ENCODE measurements at regions not wholly inside any gene's neighbourhood (a gene's known extent, or its start where the extent isn't known, plus 50 kb on each side); places are given as distances from the start of the nearest gene placed in this dataset.
"Not testable (repeated sequence)": the region's sequence is repeated elsewhere in the genome, so short reads cannot be mapped to it uniquely, and the experiment has no call there.

GRCh38 chr2:10196948-10197696, 74.6 kb downstream of the RRM2 start:
- no peak for TF ChIP-seq BACH2 (CRISPR knock-in tag; IDR thresholded peaks at IDR 0.05; ENCODE audit: borderline replicate concordance)
- TF ChIP-seq, protein P1, sequence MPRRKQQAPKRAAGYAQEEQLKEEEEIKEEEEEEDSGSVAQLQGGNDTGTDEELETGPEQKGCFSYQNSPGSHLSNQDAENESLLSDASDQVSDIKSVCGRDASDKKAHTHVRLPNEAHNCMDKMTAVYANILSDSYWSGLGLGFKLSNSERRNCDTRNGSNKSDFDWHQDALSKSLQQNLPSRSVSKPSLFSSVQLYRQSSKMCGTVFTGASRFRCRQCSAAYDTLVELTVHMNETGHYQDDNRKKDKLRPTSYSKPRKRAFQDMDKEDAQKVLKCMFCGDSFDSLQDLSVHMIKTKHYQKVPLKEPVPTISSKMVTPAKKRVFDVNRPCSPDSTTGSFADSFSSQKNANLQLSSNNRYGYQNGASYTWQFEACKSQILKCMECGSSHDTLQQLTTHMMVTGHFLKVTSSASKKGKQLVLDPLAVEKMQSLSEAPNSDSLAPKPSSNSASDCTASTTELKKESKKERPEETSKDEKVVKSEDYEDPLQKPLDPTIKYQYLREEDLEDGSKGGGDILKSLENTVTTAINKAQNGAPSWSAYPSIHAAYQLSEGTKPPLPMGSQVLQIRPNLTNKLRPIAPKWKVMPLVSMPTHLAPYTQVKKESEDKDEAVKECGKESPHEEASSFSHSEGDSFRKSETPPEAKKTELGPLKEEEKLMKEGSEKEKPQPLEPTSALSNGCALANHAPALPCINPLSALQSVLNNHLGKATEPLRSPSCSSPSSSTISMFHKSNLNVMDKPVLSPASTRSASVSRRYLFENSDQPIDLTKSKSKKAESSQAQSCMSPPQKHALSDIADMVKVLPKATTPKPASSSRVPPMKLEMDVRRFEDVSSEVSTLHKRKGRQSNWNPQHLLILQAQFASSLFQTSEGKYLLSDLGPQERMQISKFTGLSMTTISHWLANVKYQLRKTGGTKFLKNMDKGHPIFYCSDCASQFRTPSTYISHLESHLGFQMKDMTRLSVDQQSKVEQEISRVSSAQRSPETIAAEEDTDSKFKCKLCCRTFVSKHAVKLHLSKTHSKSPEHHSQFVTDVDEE (CRISPR knock-in tag; IDR thresholded peaks at IDR 0.05), result no peak
- TF ChIP-seq SNAI2 (CRISPR knock-in tag; IDR thresholded peaks at IDR 0.05), result no peak
- TF ChIP-seq CSRNP3 (CRISPR knock-in tag; IDR thresholded peaks at IDR 0.05), result no peak
- TF ChIP-seq ZNF565 (CRISPR knock-in tag; conservative IDR thresholded peaks at IDR 0.05; ENCODE audit: low read depth), result no peak
- no peak for TF ChIP-seq ZNF70 (CRISPR knock-in tag; IDR thresholded peaks at IDR 0.05)
- no peak for TF ChIP-seq TCF4 (CRISPR knock-in tag; IDR thresholded peaks at IDR 0.05; ENCODE audit: borderline replicate concordance)
- no peak for TF ChIP-seq ZFP30 (CRISPR knock-in tag; IDR thresholded peaks at IDR 0.05)
- no peak for TF ChIP-seq ZNF8 (CRISPR knock-in tag; IDR thresholded peaks at IDR 0.05)
- no peak for TF ChIP-seq RARB (CRISPR knock-in tag; IDR thresholded peaks at IDR 0.05)
- TF ChIP-seq ISL1 (CRISPR knock-in tag; IDR thresholded peaks at IDR 0.05), result no peak
- no peak for ATAC-seq

DNA sequence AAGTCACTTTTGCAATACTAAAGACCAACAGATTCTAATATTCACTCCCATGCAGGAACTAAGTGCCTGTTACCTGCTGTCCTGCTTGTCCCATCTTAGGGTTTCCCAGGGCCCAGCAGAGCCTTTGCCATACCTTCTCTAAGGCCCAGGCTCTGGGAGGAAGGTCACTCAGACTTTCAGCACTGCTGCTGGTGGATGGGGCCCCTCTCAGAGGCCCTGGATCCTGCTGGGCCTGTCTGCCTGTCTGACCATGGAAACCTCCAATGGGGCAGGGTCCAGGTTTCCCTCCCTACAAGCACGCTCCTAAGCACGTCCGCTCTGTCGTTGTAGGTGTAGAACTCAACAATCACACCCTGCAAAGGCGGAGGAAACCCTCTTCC, 75.1 kb downstream of the RRM2 start:
- no peak for ATAC-seq
- TF ChIP-seq GLIS3 (CRISPR knock-in tag; IDR thresholded peaks at IDR 0.05) (no peak), TOX (CRISPR knock-in tag; IDR thresholded peaks at IDR 0.05; ENCODE audit: borderline replicate concordance) (no peak), ZNF70 (CRISPR knock-in tag; IDR thresholded peaks at IDR 0.05) (no peak), CSDC2 (CRISPR knock-in tag; IDR thresholded peaks at IDR 0.05) (no peak), ZC3H10 (CRISPR knock-in tag; IDR thresholded peaks at IDR 0.05) (no peak), ZNF8 (CRISPR knock-in tag; IDR thresholded peaks at IDR 0.05) (no peak), OSR1 (CRISPR knock-in tag; IDR thresholded peaks at IDR 0.05) (no peak)
- TF ChIP-seq, protein P1 (CRISPR knock-in tag; IDR thresholded peaks at IDR 0.05), result no peak

- ATAC-seq, result not testable (repeated sequence)
These were observed 75.9 kb downstream of the RRM2 start for GRCh38 chr2:10198482-10198881.

DNA sequence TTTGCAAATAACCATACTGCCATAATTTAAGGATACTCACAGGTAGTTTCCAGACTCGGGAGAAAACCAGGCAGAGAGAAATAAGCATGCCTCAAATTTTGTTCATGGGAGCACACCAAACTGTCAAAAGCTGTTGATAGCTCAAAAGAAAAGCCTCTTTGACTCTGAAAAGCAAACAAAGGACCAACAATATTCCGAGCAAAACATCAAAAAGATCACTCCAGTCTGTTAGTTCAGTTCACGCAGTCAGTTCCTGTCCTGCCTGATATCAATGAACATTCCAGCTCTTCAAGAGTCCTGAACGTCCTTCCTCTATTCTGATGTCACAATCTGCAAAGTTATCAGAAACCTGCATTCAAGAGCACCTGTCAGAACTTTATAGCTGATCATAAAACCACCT, 78.7 kb downstream of the RRM2 start:
- no peak for ATAC-seq
- TF ChIP-seq BACH2 (CRISPR knock-in tag; IDR thresholded peaks at IDR 0.05; ENCODE audit: borderline replicate concordance) (no peak), OSR1 (CRISPR knock-in tag; IDR thresholded peaks at IDR 0.05) (no peak), ZFP3 (CRISPR knock-in tag; IDR thresholded peaks at IDR 0.05) (no peak), ZNF8 (CRISPR knock-in tag; IDR thresholded peaks at IDR 0.05) (no peak), POU6F1 (CRISPR knock-in tag; IDR thresholded peaks at IDR 0.05; ENCODE audit: borderline replicate concordance, low read depth) (no peak), CREB5 (CRISPR knock-in tag; IDR thresholded peaks at IDR 0.05; ENCODE audit: low read depth) (no peak), ZFP30 (CRISPR knock-in tag; IDR thresholded peaks at IDR 0.05) (no peak), ISL1 (CRISPR knock-in tag; IDR thresholded peaks at IDR 0.05) (no peak), PATZ1 (CRISPR knock-in tag; IDR thresholded peaks at IDR 0.05; ENCODE audit: borderline replicate concordance) (no peak), PPARA (CRISPR knock-in tag; IDR thresholded peaks at IDR 0.05; ENCODE audit: borderline replicate concordance) (no peak), ZNF565 (CRISPR knock-in tag; conservative IDR thresholded peaks at IDR 0.05; ENCODE audit: low read depth) (no peak), CSDC2 (CRISPR knock-in tag; IDR thresholded peaks at IDR 0.05) (no peak), ZC3H10 (CRISPR knock-in tag; IDR thresholded peaks at IDR 0.05) (no peak), GLIS3 (CRISPR knock-in tag; IDR thresholded peaks at IDR 0.05) (no peak), CSRNP3 (CRISPR knock-in tag; IDR thresholded peaks at IDR 0.05) (no peak), TOX (CRISPR knock-in tag; IDR thresholded peaks at IDR 0.05; ENCODE audit: borderline replicate concordance) (no peak)

Data from SK-N-SH treated with all-trans-retinoic acid at 6 μM for 48 hours (cell line).